Frontal cortex (tissue), 3 donors: ENCODE measurements at regions not wholly inside any gene's neighbourhood (a gene's known extent, or its start where the extent isn't known, plus 50 kb on each side); places are given as distances from the start of the nearest gene placed in this dataset.

Experiments used
- DNase-seq, 2 donors: peaks; one replicate each; pipeline ENCODE4 v3.0.0; 2012; ENCODE audit warnings: low spot score in 2 of 2
- FAIRE-seq: peaks from 2 replicates; lab custom pipeline; 2012; peaks lifted over from hg19 to GRCh38; lab: Jason Lieb, UNC
- donor health status: control.
- donor health status: control.
- donor health status: control.

GRCh38 chr4:8761824-8762205, 109.8 kb downstream of the HMX1 start:
- FAIRE-seq (no peak), DNase-seq (no peak)

GRCh38 chr4:8761167-8761823, 110.3 kb downstream of the HMX1 start:
- no peak for FAIRE-seq

GRCh38 chr4:8760561-8760960, 111.1 kb downstream of the HMX1 start:
- DNase-seq, result no peak
- FAIRE-seq, result no peak

More at GRCh38 chr4:8761167-8761823, 110.3 kb downstream of the HMX1 start:
- no peak for DNase-seq

GRCh38 chr4:8759987-8760386, 111.7 kb downstream of the HMX1 start:
- DNase-seq (no peak), FAIRE-seq (no peak)

- FAIRE-seq, result no peak
- DNase-seq, result no peak
Observed at GRCh38 chr4:8756816-8757215, 114.8 kb downstream of the HMX1 start.

- DNase-seq (no peak), FAIRE-seq (no peak)
Observed at GRCh38 chr4:8754634-8755589, 116.7 kb downstream of the HMX1 start.

GRCh38 chr4:8748236-8748575, 123.4 kb downstream of the HMX1 start:
- no peak for FAIRE-seq
- DNase-seq, result no peak

- DNase-seq (no peak), FAIRE-seq (no peak)
Observed at GRCh38 chr4:8747467-8748235, 124.0 kb downstream of the HMX1 start.

GRCh38 chr4:8746523-8747466, 124.8 kb downstream of the HMX1 start:
- FAIRE-seq (no peak), DNase-seq (no peak)

GRCh38 chr4:8745826-8746225, 125.8 kb downstream of the HMX1 start:
- FAIRE-seq (no peak), DNase-seq (no peak)

- DNase-seq, result no peak
- no peak for FAIRE-seq
Observed at GRCh38 chr4:8745005-8745790, 126.4 kb downstream of the HMX1 start.

- no peak for DNase-seq
- FAIRE-seq, result no peak
Observed at GRCh38 chr4:8744083-8744805, 127.4 kb downstream of the HMX1 start.

GRCh38 chr4:8742546-8742945, 129.1 kb downstream of the HMX1 start:
- FAIRE-seq (no peak), DNase-seq (no peak)

GRCh38 chr4:8741513-8742226, 130.0 kb downstream of the HMX1 start:
- DNase-seq (no peak), FAIRE-seq (no peak)

GRCh38 chr4:8740666-8741395, 130.8 kb downstream of the HMX1 start:
- FAIRE-seq (no peak), DNase-seq (no peak)

GRCh38 chr4:8739820-8740665, 131.6 kb downstream of the HMX1 start:
- DNase-seq (no peak), FAIRE-seq (no peak)
